WTC11 (cell line): ENCODE measurements at regions not wholly inside any gene's neighbourhood (a gene's known extent, or its start where the extent isn't known, plus 50 kb on each side); places are given as distances from the start of the nearest gene placed in this dataset.

Experiments
- SP1 ChIP-seq: sonication (generic); formaldehyde crosslinking; conservative IDR thresholded peaks from 2 replicates; pipeline ENCODE4 v1.8.1; 2022; ENCODE audit warnings: missing genetic modification reagents
- TF ChIP-seq, protein P1 (sequence below): fragments of 200-600 bp; IDR thresholded peaks from 2 replicates; pipeline ENCODE4 v1.8.0; 2022; ENCODE audit warnings: antibody characterized with exemption
- TF ChIP-seq, protein P2 (sequence below): sonication (generic); formaldehyde crosslinking; IDR thresholded peaks from 2 replicates; pipeline ENCODE4 v1.8.1; 2023; ENCODE audit warnings: mild to moderate bottlenecking, missing genetic modification reagents

DNA sequence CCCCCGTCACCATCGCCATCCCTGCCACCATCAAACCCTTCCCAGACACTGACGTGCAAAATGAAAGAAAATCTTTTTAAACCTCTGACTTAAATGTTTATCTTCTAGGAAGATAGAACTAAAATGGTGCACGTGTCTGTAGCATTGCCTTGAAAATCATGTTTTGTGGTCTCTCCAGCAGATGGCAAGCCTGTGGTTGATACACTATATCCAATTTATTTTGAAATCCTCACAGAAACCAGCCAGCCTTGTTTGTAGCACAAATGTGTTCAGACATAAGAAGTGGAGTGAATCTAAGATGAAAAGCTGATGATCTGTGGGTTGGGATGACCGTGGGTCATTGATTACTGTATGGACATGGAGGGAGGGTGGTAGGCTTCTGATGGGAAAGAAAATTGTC, 436.2 kb upstream of the SMIM21 start:
- TF ChIP-seq, protein P1, sequence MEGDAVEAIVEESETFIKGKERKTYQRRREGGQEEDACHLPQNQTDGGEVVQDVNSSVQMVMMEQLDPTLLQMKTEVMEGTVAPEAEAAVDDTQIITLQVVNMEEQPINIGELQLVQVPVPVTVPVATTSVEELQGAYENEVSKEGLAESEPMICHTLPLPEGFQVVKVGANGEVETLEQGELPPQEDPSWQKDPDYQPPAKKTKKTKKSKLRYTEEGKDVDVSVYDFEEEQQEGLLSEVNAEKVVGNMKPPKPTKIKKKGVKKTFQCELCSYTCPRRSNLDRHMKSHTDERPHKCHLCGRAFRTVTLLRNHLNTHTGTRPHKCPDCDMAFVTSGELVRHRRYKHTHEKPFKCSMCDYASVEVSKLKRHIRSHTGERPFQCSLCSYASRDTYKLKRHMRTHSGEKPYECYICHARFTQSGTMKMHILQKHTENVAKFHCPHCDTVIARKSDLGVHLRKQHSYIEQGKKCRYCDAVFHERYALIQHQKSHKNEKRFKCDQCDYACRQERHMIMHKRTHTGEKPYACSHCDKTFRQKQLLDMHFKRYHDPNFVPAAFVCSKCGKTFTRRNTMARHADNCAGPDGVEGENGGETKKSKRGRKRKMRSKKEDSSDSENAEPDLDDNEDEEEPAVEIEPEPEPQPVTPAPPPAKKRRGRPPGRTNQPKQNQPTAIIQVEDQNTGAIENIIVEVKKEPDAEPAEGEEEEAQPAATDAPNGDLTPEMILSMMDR: no peak
- no peak for TF ChIP-seq SP1
- TF ChIP-seq, protein P2, sequence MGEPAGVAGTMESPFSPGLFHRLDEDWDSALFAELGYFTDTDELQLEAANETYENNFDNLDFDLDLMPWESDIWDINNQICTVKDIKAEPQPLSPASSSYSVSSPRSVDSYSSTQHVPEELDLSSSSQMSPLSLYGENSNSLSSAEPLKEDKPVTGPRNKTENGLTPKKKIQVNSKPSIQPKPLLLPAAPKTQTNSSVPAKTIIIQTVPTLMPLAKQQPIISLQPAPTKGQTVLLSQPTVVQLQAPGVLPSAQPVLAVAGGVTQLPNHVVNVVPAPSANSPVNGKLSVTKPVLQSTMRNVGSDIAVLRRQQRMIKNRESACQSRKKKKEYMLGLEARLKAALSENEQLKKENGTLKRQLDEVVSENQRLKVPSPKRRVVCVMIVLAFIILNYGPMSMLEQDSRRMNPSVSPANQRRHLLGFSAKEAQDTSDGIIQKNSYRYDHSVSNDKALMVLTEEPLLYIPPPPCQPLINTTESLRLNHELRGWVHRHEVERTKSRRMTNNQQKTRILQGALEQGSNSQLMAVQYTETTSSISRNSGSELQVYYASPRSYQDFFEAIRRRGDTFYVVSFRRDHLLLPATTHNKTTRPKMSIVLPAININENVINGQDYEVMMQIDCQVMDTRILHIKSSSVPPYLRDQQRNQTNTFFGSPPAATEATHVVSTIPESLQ (CRISPR knock-in tag): no peak
